EH (cell line): ENCODE measurements at regions not wholly inside any gene's neighbourhood (a gene's known extent, or its start where the extent isn't known, plus 50 kb on each side); places are given as distances from the start of the nearest gene placed in this dataset.
"Not testable (repeated sequence)": the region's sequence is repeated elsewhere in the genome, so short reads cannot be mapped to it uniquely, and the experiment has no call there.

Source experiments
- DNase-seq: peaks from one replicate; pipeline ENCODE4 v3.0.0-alpha.2; 2015; ENCODE audit warnings: low read depth

GRCh38 chr5:167351316-167351715 is 940.1 kb upstream of the WWC1 start:
- DNase-seq, result no peak

GRCh38 chr5:167352801-167353200 is 938.6 kb upstream of the WWC1 start:
- no peak for DNase-seq

GRCh38 chr5:167355346-167355745 is 936.1 kb upstream of the WWC1 start:
- DNase-seq, result no peak

- DNase-seq, result no peak
Measured at GRCh38 chr5:167356374-167356773, 935.1 kb upstream of the WWC1 start.

GRCh38 chr5:167358868-167359492 is 932.5 kb upstream of the WWC1 start:
- DNase-seq, result no peak

GRCh38 chr5:167361795-167362194 is 929.6 kb upstream of the WWC1 start:
- no peak for DNase-seq

- no peak for DNase-seq
Measured at GRCh38 chr5:167363065-167363464, 928.4 kb upstream of the WWC1 start.

GRCh38 chr5:167375125-167375524 is 916.3 kb upstream of the WWC1 start:
- no peak for DNase-seq

GRCh38 chr5:167378894-167379723 is 912.3 kb upstream of the WWC1 start:
- no peak for DNase-seq

GRCh38 chr5:167381457-167381856 is 910.0 kb upstream of the WWC1 start:
- DNase-seq, result no peak

- peak; percentile 34 for DNase-seq
Measured at GRCh38 chr5:167389537-167389936, 901.9 kb upstream of the WWC1 start.

GRCh38 chr5:167391286-167391685 is 900.2 kb upstream of the WWC1 start:
- DNase-seq, result not testable (repeated sequence)

GRCh38 chr5:167392240-167392639 is 899.2 kb upstream of the WWC1 start:
- no peak for DNase-seq

GRCh38 chr5:167393358-167393757 is 898.1 kb upstream of the WWC1 start:
- DNase-seq, result no peak

- no peak for DNase-seq
Measured at GRCh38 chr5:167402671-167403070, 888.8 kb upstream of the WWC1 start.

- DNase-seq, result peak; percentile 4
Measured at GRCh38 chr5:167406513-167406912, 884.9 kb upstream of the WWC1 start.

GRCh38 chr5:167412556-167412955 is 878.9 kb upstream of the WWC1 start:
- DNase-seq, result peak; percentile 7

GRCh38 chr5:167413506-167413905 is 877.9 kb upstream of the WWC1 start:
- DNase-seq, result no peak

GRCh38 chr5:167414611-167415010 is 876.8 kb upstream of the WWC1 start:
- no peak for DNase-seq

- no peak for DNase-seq
Measured at GRCh38 chr5:167415779-167416746, 875.4 kb upstream of the WWC1 start.

GRCh38 chr5:167417662-167418061 is 873.8 kb upstream of the WWC1 start:
- DNase-seq, result no peak

- DNase-seq, result no peak
Measured at GRCh38 chr5:167425161-167425560, 866.3 kb upstream of the WWC1 start.
